Esophagus (tissue), 2 donors: ENCODE measurements at regions not wholly inside any gene's neighbourhood (a gene's known extent, or its start where the extent isn't known, plus 50 kb on each side); places are given as distances from the start of the nearest gene placed in this dataset.

Experiments used
- H3K27ac ChIP-seq, 2 donors: one replicate each; pipeline ENCODE4 v1.5.1; 2013; ENCODE audit warnings: low read depth in 2 of 2, mild to moderate bottlenecking in 2 of 2, inconsistent platforms in 1 of 2, low read length in 1 of 2, moderate library complexity in 1 of 2
- H3K27me3 ChIP-seq, 2 donors: one replicate each; pipeline ENCODE4 v1.6.1; 2013; ENCODE audit warnings: low read length in 2 of 2, control low read depth in 1 of 2, mild to moderate bottlenecking in 1 of 2; ENCODE audit not compliant: insufficient read depth in 2 of 2, control insufficient read depth in 1 of 2
- H3K36me3 ChIP-seq, 2 donors: one replicate each; pipeline ENCODE4 v1.6.1; 2013; ENCODE audit warnings: low read length in 1 of 2; ENCODE audit not compliant: control insufficient read depth in 2 of 2, insufficient read depth in 2 of 2
- H3K4me1 ChIP-seq, 2 donors: one replicate each; pipeline ENCODE4 v1.6.1; 2013; ENCODE audit warnings: low read length in 1 of 2; ENCODE audit not compliant: control insufficient read depth in 2 of 2, insufficient read depth in 2 of 2
- H3K4me3 ChIP-seq, 2 donors: one replicate each; pipeline ENCODE4 v1.5.1; 2013; ENCODE audit warnings: low read length in 2 of 2, mild to moderate bottlenecking in 2 of 2, low read depth in 1 of 2, moderate library complexity in 1 of 2
- H3K9me3 ChIP-seq, 2 donors: one replicate each; pipeline ENCODE4 v1.6.1; 2013; ENCODE audit warnings: mild to moderate bottlenecking in 2 of 2, low read depth in 1 of 2, low read length in 1 of 2, moderate library complexity in 1 of 2; ENCODE audit not compliant: control insufficient read depth in 2 of 2, insufficient read depth in 1 of 2
- WGBS, 2 donors: extraction: QIAGEN DNeasy Blood & Tissue Kit; methylation state at CpG; one replicate each; pipeline ENCODE4 v1.1.7; 2013; 5-methylcytosine and 5-hydroxymethylcytosine counted together
- donor health status: healthy with polysubstance abuse.
- donor health status: Bipolar disorder and iron deficiency.

GRCh38 chr2:52082646-52083045 is 1050.7 kb upstream of the NRXN1 start:
- Histone ChIP-seq H3K4me3 (no peak overlapping the region), H3K27me3 (no peaks in the 10 kb centered on the region), H3K27ac (no peak overlapping the region), H3K4me1 (no peaks in the 10 kb centered on the region), H3K36me3 (no peaks in the 10 kb centered on the region), H3K9me3 (no peaks in the 10 kb centered on the region)

GRCh38 chr2:52079602-52080001 is 1047.7 kb upstream of the NRXN1 start:
- 74 to 77% methylated on average over 2 of the region's 2 CpGs for WGBS, 2 donors
- H3K4me3 ChIP-seq: no peak overlapping the region
- H3K4me1 ChIP-seq: no peaks in the 10 kb centered on the region
- no peaks in the 10 kb centered on the region for H3K36me3 ChIP-seq
- no peaks in the 10 kb centered on the region for H3K9me3 ChIP-seq
- H3K27ac ChIP-seq: no peak overlapping the region
- no peaks in the 10 kb centered on the region for H3K27me3 ChIP-seq

GRCh38 chr2:52077159-52077558 is 1045.2 kb upstream of the NRXN1 start:
- Histone ChIP-seq H3K27me3 (no peaks in the 10 kb centered on the region), H3K36me3 (no peaks in the 10 kb centered on the region), H3K4me1 (no peaks in the 10 kb centered on the region), H3K4me3 (no peak overlapping the region), H3K27ac (no peak overlapping the region), H3K9me3 (no peaks in the 10 kb centered on the region)

GRCh38 chr2:52074130-52074719 is 1042.3 kb upstream of the NRXN1 start:
- Histone ChIP-seq H3K27me3 (no peaks in the 10 kb centered on the region), H3K9me3 (no peaks in the 10 kb centered on the region), H3K4me3 (no peak overlapping the region), H3K36me3 (no peaks in the 10 kb centered on the region), H3K27ac (no peak overlapping the region), H3K4me1 (no peaks in the 10 kb centered on the region)
- 74 to 76% methylated on average over 4 of the region's 4 CpGs for WGBS, 2 donors

- Histone ChIP-seq H3K36me3 (no peaks in the 10 kb centered on the region), H3K27me3 (no peaks in the 10 kb centered on the region), H3K27ac (no peak overlapping the region), H3K9me3 (no peaks in the 10 kb centered on the region), H3K4me1 (no peaks in the 10 kb centered on the region), H3K4me3 (no peak overlapping the region)
- 66 to 69% methylated on average over 2 of the region's 2 CpGs for WGBS, 2 donors
These were observed 1041.0 kb upstream of the NRXN1 start for GRCh38 chr2:52072949-52073348.

- no peaks in the 10 kb centered on the region for H3K9me3 ChIP-seq
- no peaks in the 10 kb centered on the region for H3K27me3 ChIP-seq
- H3K4me3 ChIP-seq: no peak overlapping the region
- WGBS, 2 donors: 100% methylated on average over 1 of the region's 1 CpG
- no peak overlapping the region for H3K27ac ChIP-seq
- no peaks in the 10 kb centered on the region for H3K36me3 ChIP-seq
- no peaks in the 10 kb centered on the region for H3K4me1 ChIP-seq
These were observed 1038.7 kb upstream of the NRXN1 start for GRCh38 chr2:52070665-52071064.

GRCh38 chr2:52064234-52064633 is 1032.3 kb upstream of the NRXN1 start:
- Histone ChIP-seq H3K4me1 (no peaks in the 10 kb centered on the region), H3K9me3 (peaks cover 0 to 2% of the 10 kb centered on the region in 2 donors), H3K4me3 (no peak overlapping the region), H3K36me3 (no peaks in the 10 kb centered on the region), H3K27me3 (no peaks in the 10 kb centered on the region), H3K27ac (no peak overlapping the region)
- WGBS, 2 donors: 93 to 94% methylated on average over 4 of the region's 4 CpGs

- 44 to 49% methylated on average over 3 of the region's 3 CpGs for WGBS, 2 donors
- H3K4me3 ChIP-seq: no peak overlapping the region
These were observed 1022.9 kb upstream of the NRXN1 start for GRCh38 chr2:52054824-52055223.

GRCh38 chr2:52036853-52037252 is 1004.9 kb upstream of the NRXN1 start:
- Histone ChIP-seq H3K27me3 (no peaks in the 10 kb centered on the region), H3K9me3 (no peaks in the 10 kb centered on the region), H3K36me3 (no peaks in the 10 kb centered on the region), H3K4me3 (no peak overlapping the region), H3K27ac (no peak overlapping the region), H3K4me1 (no peaks in the 10 kb centered on the region)
- WGBS, 2 donors: 85 to 100% methylated on average over 1 of the region's 1 CpG

More at GRCh38 chr2:52054824-52055223, 1022.9 kb upstream of the NRXN1 start:
- no peaks in the 10 kb centered on the region for H3K27me3 ChIP-seq
- no peaks in the 10 kb centered on the region for H3K36me3 ChIP-seq
- peaks cover 6 to 8% of the 10 kb centered on the region in 2 donors for H3K9me3 ChIP-seq
- no peaks in the 10 kb centered on the region for H3K4me1 ChIP-seq
- no peak overlapping the region for H3K27ac ChIP-seq

GRCh38 chr2:52036024-52036423 is 1004.1 kb upstream of the NRXN1 start:
- no peaks in the 10 kb centered on the region for H3K4me1 ChIP-seq
- no peaks in the 10 kb centered on the region for H3K36me3 ChIP-seq
- no peak overlapping the region for H3K27ac ChIP-seq
- 92 to 95% methylated on average over 1 of the region's 1 CpG for WGBS, 2 donors
- no peaks in the 10 kb centered on the region for H3K9me3 ChIP-seq
- H3K4me3 ChIP-seq: no peak overlapping the region
- H3K27me3 ChIP-seq: no peaks in the 10 kb centered on the region
